ENCODE measurements at regions not wholly inside any gene's neighbourhood (a gene's known extent, or its start where the extent isn't known, plus 50 kb on each side); places are given as distances from the start of the nearest gene placed in this dataset.

DNA sequence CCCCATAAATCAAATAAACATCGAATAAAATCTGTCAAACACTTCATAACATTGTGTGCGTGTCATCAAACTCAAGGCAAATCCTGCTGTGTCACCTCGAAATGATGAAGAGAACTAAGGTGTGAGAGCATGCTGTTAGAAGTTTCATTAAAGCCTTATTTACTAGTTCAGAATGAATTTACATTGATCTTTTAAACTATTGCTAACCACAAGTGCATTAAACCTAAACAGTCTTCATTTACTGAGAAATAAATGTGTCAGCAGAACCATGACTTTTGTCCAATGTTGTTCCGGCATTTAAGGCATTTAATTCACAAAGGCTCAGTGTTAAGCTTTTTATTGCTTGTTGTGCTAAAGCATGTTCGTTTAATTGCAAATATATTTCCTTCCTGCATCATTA is 474.4 kb downstream of the SETD4 start:
- no peak for DNase-seq (ENCODE audit: low read depth, low spot score)
- TF ChIP-seq, protein P1, sequence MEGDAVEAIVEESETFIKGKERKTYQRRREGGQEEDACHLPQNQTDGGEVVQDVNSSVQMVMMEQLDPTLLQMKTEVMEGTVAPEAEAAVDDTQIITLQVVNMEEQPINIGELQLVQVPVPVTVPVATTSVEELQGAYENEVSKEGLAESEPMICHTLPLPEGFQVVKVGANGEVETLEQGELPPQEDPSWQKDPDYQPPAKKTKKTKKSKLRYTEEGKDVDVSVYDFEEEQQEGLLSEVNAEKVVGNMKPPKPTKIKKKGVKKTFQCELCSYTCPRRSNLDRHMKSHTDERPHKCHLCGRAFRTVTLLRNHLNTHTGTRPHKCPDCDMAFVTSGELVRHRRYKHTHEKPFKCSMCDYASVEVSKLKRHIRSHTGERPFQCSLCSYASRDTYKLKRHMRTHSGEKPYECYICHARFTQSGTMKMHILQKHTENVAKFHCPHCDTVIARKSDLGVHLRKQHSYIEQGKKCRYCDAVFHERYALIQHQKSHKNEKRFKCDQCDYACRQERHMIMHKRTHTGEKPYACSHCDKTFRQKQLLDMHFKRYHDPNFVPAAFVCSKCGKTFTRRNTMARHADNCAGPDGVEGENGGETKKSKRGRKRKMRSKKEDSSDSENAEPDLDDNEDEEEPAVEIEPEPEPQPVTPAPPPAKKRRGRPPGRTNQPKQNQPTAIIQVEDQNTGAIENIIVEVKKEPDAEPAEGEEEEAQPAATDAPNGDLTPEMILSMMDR (IDR thresholded peaks at IDR 0.05; ENCODE audit: insufficient read depth, low read length, missing control alignments) = no peak
- H3K4me3 ChIP-seq (ENCODE audit: low read depth, low read length) = no peak overlapping the region
- POLR2A ChIA-PET = no interaction called here
- CTCF ChIA-PET = interaction anchor here (0.8 kb wide), 1 partner anchor 354 kb away, joined by 3 read pairs; no protein-coding TSS in a partner anchor

DNA sequence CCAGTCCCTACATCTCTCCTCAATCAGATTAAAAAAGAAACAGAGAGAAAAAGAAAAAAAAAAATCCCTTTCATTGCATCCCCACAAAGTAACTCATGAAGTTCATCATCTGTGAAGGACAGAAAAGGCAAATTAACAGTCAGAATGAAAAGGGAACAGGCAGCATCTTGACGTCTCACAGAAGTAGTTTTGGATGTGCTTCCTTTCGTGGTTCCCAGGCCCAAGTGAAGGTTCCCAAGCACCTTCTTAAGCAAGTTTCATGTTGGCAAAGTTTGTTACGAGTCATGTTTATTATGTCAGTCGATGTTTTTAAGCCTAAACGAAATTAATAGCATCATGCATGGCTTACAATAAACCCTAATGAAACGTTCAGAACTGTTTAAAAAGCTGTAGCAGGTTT is 475.2 kb downstream of the SETD4 start:
- DNase-seq (ENCODE audit: low read depth, low spot score) = no peak
- CTCF ChIA-PET = interaction anchor here (0.8 to 1.0 kb wide), 2 partner anchors 34 to 150 kb away, joined by 3 read pairs; no protein-coding TSS in a partner anchor
- no peak overlapping the region for H3K4me3 ChIP-seq (ENCODE audit: low read depth, low read length)
- TF ChIP-seq, protein P1 (IDR thresholded peaks at IDR 0.05; ENCODE audit: insufficient read depth, low read length, missing control alignments) = no peak
- POLR2A ChIA-PET = no interaction called here

DNA sequence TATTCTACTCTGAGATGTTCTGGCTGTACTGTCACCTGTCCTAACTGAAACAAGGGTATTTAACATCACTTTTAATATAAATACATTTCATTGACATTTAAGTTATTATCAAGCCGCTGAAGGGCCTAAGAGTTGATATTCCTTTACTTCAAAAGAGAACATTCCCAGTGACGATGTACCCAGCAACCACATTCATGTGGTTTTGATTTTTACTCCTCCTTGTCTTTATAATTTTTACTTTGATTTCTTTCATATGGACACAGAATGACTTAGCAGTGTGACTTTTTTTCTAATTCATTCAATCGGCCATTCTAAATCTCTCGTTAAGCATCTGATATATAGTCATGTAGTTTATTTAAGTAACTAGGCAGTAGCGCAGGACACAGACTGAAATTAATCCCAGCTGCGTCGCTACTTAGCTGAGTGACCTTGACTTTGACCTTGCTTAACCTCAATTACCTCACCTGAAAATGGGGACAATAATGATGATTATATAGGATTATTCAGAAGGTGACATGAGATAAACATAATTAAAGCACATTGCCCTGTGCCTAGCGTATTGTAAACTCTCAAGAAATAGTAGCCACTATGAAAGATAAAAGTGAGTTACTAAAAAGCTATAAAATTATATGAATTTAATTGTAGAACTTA is 476.6 kb downstream of the SETD4 start:
- TF ChIP-seq, protein P1 (IDR thresholded peaks at IDR 0.05; ENCODE audit: insufficient read depth, low read length, missing control alignments) = no peak
- DNase-seq (ENCODE audit: low read depth, low spot score) = no peak
- H3K4me3 ChIP-seq (ENCODE audit: low read depth, low read length) = no peak overlapping the region
- CTCF ChIA-PET = interaction anchor here (1.3 kb wide), 1 partner anchor 256 kb away, joined by 4 read pairs; no protein-coding TSS in a partner anchor
- POLR2A ChIA-PET = no interaction called here

DNA sequence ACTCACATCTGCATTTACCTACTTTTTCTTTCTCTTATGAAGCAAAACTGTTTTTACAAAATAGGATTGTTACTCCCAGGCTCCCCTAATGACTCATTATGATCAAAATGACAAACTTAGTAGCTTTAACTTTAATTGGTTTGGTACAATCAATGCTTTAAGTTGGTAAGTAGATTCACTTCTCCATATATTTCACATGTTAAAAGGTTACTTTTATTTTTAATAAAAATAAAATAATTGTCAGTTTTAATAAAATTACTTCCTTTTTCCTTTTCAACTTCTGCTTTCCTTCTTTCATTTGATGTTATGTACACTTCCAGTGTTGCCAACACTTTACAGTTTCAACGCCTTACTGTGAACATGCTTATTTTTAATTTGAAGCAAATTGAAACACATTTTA is 477.6 kb downstream of the SETD4 start:
- H3K4me3 ChIP-seq (ENCODE audit: low read depth, low read length) = no peak overlapping the region
- ChIA-PET CTCF (no interaction called here), POLR2A (no interaction called here)
- TF ChIP-seq, protein P1 (IDR thresholded peaks at IDR 0.05; ENCODE audit: insufficient read depth, low read length, missing control alignments) = no peak
- DNase-seq (ENCODE audit: low read depth, low spot score) = no peak

DNA sequence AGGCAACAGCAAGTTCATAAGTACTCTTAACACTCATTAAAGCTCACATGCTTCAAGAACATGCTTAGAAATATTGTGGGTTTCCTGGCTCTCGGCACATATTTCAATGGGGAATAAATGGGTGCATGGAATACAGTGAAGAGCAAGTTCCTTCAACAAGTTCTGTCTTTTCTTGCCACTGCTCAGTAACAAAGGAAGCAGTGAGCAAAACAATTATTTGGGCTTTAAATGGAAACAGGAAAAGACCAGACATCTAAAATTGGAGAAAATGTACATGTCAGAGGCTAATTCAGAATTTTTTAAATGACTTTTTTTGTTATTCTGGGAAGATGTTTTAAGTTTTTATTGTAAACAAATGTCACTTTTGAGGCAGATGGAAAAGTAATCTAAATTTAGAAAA is 478.7 kb downstream of the SETD4 start:
- POLR2A ChIA-PET = no interaction called here
- no peak overlapping the region for H3K4me3 ChIP-seq (ENCODE audit: low read depth, low read length)
- TF ChIP-seq, protein P1 (IDR thresholded peaks at IDR 0.05; ENCODE audit: insufficient read depth, low read length, missing control alignments) = no peak
- DNase-seq (ENCODE audit: low read depth, low spot score) = no peak
- CTCF ChIA-PET = no interaction called here

DNA sequence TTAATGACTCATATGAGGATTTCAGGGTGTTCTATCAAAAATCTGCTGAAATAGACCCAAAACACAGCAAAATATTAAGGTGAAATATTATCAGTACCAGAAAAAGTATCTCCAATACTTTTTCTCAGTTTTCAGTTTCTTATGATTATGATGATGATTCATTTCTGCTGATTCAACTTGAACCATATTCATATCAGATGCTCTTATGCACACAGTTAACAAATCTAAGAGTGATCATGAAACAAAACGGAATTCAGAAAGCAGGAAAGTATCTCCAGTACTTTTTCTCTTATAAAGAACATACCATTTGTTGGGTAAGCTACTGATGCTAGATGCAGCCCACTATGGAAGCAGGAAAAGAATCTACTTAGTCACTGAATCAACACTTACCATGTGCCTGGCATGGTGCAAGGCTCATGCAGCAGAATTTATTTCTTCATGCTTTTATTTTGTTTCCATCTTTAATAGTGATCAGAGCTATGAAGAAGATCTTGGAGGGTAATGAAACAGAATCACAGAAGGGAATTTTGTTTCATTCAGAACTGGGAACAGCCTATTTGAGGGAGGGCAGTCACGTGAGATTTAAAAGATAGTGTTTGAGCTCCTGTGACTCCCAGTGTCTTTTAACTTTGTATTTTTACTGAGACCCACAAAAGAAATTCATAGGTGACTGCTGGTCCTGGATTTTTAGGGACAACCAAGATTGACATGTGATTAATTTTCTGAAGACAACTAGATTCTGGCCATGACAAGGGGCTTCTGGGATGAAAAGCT is 480.6 kb downstream of the SETD4 start:
- POLR2A ChIA-PET = no interaction called here
- no peak overlapping the region for H3K4me3 ChIP-seq (ENCODE audit: low read depth, low read length)
- DNase-seq (ENCODE audit: low read depth, low spot score) = no peak
- TF ChIP-seq, protein P1 (IDR thresholded peaks at IDR 0.05; ENCODE audit: insufficient read depth, low read length, missing control alignments) = no peak
- CTCF ChIA-PET = no interaction called here

Measured in AG04449 (cell line).